Gastroesophageal sphincter (tissue), 3 donors: ENCODE measurements at regions not wholly inside any gene's neighbourhood (a gene's known extent, or its start where the extent isn't known, plus 50 kb on each side); places are given as distances from the start of the nearest gene placed in this dataset.

ENCODE experiments used
- EP300 ChIP-seq: sonication (generic); formaldehyde crosslinking; IDR thresholded peaks from one replicate; pipeline ENCODE4 v1.6.1; 2017; ENCODE audit warnings: antibody characterized with exemption, mild to moderate bottlenecking
- POLR2A ChIP-seq, 2 donors: fragments of 450-650 bp; IDR thresholded peaks; one replicate each; pipeline ENCODE4 v1.6.1; 2017; ENCODE audit warnings: antibody characterized with exemption in 2 of 2, mild to moderate bottlenecking in 2 of 2, moderate library complexity in 1 of 2
- TF ChIP-seq, protein P1 (sequence below), 4 experiments: fragments of 200-600 bp in 2 of 4; fragments of 450-650 bp in 2 of 4; sonication (generic) in 1 of 4; IDR thresholded peaks; one replicate each; pipeline ENCODE4 v1.5.1; 2017 to 2019; ENCODE audit warnings: antibody characterized with exemption in 4 of 4, mild to moderate bottlenecking in 2 of 4, moderate library complexity in 2 of 4

DNA sequence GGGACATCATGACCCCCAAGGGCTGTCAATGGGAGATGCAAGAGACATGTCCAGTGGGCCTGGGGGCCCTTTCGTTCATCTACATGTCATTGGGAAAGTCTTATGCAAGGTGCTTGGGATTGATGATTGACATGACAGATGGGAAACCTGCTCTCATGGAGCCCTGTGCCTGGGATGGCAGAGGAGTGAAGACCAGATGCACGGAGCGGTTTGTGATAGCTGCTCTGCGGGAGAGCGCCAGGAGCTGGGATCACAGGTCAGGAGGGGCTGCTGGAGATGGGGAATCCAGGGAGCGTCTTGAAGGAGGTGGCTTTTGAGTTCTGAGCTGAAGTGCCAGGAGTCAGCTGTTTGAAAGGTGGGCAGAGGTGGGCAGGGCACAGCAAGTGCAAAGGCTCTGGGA is 104.3 kb downstream of the FGF18 start:
- TF ChIP-seq, protein P1, sequence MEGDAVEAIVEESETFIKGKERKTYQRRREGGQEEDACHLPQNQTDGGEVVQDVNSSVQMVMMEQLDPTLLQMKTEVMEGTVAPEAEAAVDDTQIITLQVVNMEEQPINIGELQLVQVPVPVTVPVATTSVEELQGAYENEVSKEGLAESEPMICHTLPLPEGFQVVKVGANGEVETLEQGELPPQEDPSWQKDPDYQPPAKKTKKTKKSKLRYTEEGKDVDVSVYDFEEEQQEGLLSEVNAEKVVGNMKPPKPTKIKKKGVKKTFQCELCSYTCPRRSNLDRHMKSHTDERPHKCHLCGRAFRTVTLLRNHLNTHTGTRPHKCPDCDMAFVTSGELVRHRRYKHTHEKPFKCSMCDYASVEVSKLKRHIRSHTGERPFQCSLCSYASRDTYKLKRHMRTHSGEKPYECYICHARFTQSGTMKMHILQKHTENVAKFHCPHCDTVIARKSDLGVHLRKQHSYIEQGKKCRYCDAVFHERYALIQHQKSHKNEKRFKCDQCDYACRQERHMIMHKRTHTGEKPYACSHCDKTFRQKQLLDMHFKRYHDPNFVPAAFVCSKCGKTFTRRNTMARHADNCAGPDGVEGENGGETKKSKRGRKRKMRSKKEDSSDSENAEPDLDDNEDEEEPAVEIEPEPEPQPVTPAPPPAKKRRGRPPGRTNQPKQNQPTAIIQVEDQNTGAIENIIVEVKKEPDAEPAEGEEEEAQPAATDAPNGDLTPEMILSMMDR (IDR thresholded peaks at IDR 0.05), result no peak
- TF ChIP-seq EP300 (no peak), POLR2A (IDR thresholded peaks at IDR 0.05) (no peak)
